Panc1 (cell line): ENCODE measurements at regions not wholly inside any gene's neighbourhood (a gene's known extent, or its start where the extent isn't known, plus 50 kb on each side); places are given as distances from the start of the nearest gene placed in this dataset.

Experiments
- POLR2AphosphoS5 ChIP-seq: IDR thresholded peaks from 2 replicates; pipeline ENCODE4 v1.6.1; 2012; ENCODE audit warnings: mild to moderate bottlenecking, low read depth, low read length, moderate library complexity
- SIN3A ChIP-seq: IDR thresholded peaks from 2 replicates; pipeline ENCODE4 v1.6.1; 2012; ENCODE audit warnings: low read depth, mild to moderate bottlenecking, low read length, moderate library complexity, borderline replicate concordance; ENCODE audit not compliant: insufficient read depth
- TCF7L2 ChIP-seq: IDR thresholded peaks from 2 replicates; pipeline ENCODE4 v1.6.1; 2011; ENCODE audit warnings: mild to moderate bottlenecking, low read depth, low read length, inconsistent platforms
- TF ChIP-seq, protein P1 (sequence below): fragments of 450-650 bp; IDR thresholded peaks from 2 replicates; pipeline ENCODE4 v1.5.1; 2017; ENCODE audit warnings: mild to moderate bottlenecking
- TF ChIP-seq, protein P2 (sequence below), 2 experiments: IDR thresholded peaks; 2 replicates each; pipeline ENCODE4 v1.6.1; 2011 to 2012; ENCODE audit warnings: low read depth in 2 of 2, control low read depth in 1 of 2, low read length in 1 of 2, mild to moderate bottlenecking in 1 of 2, moderate library complexity in 1 of 2; ENCODE audit not compliant: insufficient read depth in 1 of 2

DNA sequence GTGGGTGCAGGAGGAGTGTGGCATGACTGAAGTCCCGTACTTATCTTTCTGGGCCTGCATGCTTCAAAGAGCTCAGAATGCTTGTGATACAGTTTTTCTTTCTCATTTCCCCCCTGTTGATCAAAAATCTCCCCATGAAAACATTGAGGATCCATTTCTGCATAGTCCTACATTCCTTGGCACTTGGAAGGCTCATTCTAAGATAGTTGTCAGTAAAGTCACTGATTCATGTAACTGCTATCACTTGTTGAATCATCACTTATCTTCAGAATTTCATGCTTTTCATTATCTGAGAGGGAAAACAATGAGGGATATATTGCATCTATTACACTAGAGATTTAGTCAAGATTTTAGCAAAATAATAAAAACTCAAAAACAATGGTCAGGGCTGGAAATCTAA, 1953.1 kb upstream of the CDH6 start:
- TF ChIP-seq, protein P1, sequence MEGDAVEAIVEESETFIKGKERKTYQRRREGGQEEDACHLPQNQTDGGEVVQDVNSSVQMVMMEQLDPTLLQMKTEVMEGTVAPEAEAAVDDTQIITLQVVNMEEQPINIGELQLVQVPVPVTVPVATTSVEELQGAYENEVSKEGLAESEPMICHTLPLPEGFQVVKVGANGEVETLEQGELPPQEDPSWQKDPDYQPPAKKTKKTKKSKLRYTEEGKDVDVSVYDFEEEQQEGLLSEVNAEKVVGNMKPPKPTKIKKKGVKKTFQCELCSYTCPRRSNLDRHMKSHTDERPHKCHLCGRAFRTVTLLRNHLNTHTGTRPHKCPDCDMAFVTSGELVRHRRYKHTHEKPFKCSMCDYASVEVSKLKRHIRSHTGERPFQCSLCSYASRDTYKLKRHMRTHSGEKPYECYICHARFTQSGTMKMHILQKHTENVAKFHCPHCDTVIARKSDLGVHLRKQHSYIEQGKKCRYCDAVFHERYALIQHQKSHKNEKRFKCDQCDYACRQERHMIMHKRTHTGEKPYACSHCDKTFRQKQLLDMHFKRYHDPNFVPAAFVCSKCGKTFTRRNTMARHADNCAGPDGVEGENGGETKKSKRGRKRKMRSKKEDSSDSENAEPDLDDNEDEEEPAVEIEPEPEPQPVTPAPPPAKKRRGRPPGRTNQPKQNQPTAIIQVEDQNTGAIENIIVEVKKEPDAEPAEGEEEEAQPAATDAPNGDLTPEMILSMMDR: no peak
- TF ChIP-seq POLR2AphosphoS5 (no peak), SIN3A (no peak), TCF7L2 (no peak)
- TF ChIP-seq, protein P2, sequence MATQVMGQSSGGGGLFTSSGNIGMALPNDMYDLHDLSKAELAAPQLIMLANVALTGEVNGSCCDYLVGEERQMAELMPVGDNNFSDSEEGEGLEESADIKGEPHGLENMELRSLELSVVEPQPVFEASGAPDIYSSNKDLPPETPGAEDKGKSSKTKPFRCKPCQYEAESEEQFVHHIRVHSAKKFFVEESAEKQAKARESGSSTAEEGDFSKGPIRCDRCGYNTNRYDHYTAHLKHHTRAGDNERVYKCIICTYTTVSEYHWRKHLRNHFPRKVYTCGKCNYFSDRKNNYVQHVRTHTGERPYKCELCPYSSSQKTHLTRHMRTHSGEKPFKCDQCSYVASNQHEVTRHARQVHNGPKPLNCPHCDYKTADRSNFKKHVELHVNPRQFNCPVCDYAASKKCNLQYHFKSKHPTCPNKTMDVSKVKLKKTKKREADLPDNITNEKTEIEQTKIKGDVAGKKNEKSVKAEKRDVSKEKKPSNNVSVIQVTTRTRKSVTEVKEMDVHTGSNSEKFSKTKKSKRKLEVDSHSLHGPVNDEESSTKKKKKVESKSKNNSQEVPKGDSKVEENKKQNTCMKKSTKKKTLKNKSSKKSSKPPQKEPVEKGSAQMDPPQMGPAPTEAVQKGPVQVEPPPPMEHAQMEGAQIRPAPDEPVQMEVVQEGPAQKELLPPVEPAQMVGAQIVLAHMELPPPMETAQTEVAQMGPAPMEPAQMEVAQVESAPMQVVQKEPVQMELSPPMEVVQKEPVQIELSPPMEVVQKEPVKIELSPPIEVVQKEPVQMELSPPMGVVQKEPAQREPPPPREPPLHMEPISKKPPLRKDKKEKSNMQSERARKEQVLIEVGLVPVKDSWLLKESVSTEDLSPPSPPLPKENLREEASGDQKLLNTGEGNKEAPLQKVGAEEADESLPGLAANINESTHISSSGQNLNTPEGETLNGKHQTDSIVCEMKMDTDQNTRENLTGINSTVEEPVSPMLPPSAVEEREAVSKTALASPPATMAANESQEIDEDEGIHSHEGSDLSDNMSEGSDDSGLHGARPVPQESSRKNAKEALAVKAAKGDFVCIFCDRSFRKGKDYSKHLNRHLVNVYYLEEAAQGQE (IDR thresholded peaks at IDR 0.05; ENCODE audit: insufficient read depth in 1 of 2, low read depth in 2 of 2, low read length in 1 of 2): no peak
